H9 (cell line): ENCODE measurements at regions not wholly inside any gene's neighbourhood (a gene's known extent, or its start where the extent isn't known, plus 50 kb on each side); places are given as distances from the start of the nearest gene placed in this dataset.

ENCODE experiments used
- DNase-seq: peaks from one replicate; pipeline ENCODE4 v3.0.0-alpha.2; 2017
- H2AFZ ChIP-seq: one replicate; pipeline ENCODE4 v1.6.1; 2013; ENCODE audit warnings: mild to moderate bottlenecking, low read length, control low read depth, moderate library complexity
- H2AK5ac ChIP-seq: 2 replicates; pipeline ENCODE4 v1.6.1; 2013; ENCODE audit warnings: low read length, control low read depth, mixed read lengths; ENCODE audit not compliant: insufficient read length
- H2BK120ac ChIP-seq: one replicate; pipeline ENCODE4 v1.6.1; 2013; ENCODE audit warnings: low read depth, mild to moderate bottlenecking, low read length, control low read depth, inconsistent platforms; ENCODE audit not compliant: poor library complexity, severe bottlenecking
- H2BK12ac ChIP-seq: 2 replicates; pipeline ENCODE4 v1.6.1; 2013; ENCODE audit warnings: low read length, control low read depth, mixed read lengths, low read depth; ENCODE audit not compliant: insufficient read length
- H2BK15ac ChIP-seq: 2 replicates; pipeline ENCODE4 v1.6.1; 2013; ENCODE audit warnings: low read depth, low read length, control low read depth
- H2BK20ac ChIP-seq: one replicate; pipeline ENCODE4 v1.6.1; 2013; ENCODE audit warnings: low read depth, mild to moderate bottlenecking, low read length, control low read depth, inconsistent platforms; ENCODE audit not compliant: poor library complexity, severe bottlenecking
- H2BK5ac ChIP-seq: 2 replicates; pipeline ENCODE4 v1.6.1; 2013; ENCODE audit warnings: low read length, control low read depth, mixed read lengths; ENCODE audit not compliant: insufficient read length
- H3K14ac ChIP-seq: 2 replicates; pipeline ENCODE4 v1.6.1; 2013; ENCODE audit warnings: low read length, control low read depth; ENCODE audit not compliant: insufficient read depth
- H3K18ac ChIP-seq: 2 replicates; pipeline ENCODE4 v1.6.1; 2013; ENCODE audit warnings: low read depth, mild to moderate bottlenecking, mixed read lengths, low read length, control low read depth; ENCODE audit not compliant: insufficient read length
- H3K23ac ChIP-seq: 2 replicates; pipeline ENCODE4 v1.6.1; 2013; ENCODE audit warnings: low read length, control low read depth, mixed read lengths, low read depth; ENCODE audit not compliant: insufficient read length
- H3K23me2 ChIP-seq: 2 replicates; pipeline ENCODE4 v1.6.1; 2013; ENCODE audit warnings: low read depth, mild to moderate bottlenecking, mixed read lengths, low read length, control low read depth; ENCODE audit not compliant: insufficient read length, poor library complexity, severe bottlenecking
- H3K27ac ChIP-seq: 2 replicates; pipeline ENCODE4 v1.5.1; 2013; ENCODE audit warnings: low read length, control low read depth, mixed read lengths, low read depth; ENCODE audit not compliant: insufficient read length
- H3K27me3 ChIP-seq: 2 replicates; pipeline ENCODE4 v1.6.1; 2013; ENCODE audit warnings: low read length, control low read depth, inconsistent platforms; ENCODE audit not compliant: insufficient read depth
- H3K4ac ChIP-seq: 2 replicates; pipeline ENCODE4 v1.6.1; 2013; ENCODE audit warnings: low read depth, mild to moderate bottlenecking, control low read depth, inconsistent platforms, low read length, moderate library complexity
- H3K4me1 ChIP-seq: 2 replicates; pipeline ENCODE4 v1.6.1; 2013; ENCODE audit warnings: low read length, control low read depth, inconsistent platforms; ENCODE audit not compliant: insufficient read depth
- H3K4me2 ChIP-seq: 2 replicates; pipeline ENCODE4 v1.6.1; 2013; ENCODE audit warnings: low read length, control low read depth, mixed read lengths; ENCODE audit not compliant: insufficient read length, insufficient read depth
- H3K56ac ChIP-seq: 2 replicates; pipeline ENCODE4 v1.6.1; 2013; ENCODE audit warnings: low read depth, mild to moderate bottlenecking, mixed read lengths, low read length, control low read depth; ENCODE audit not compliant: insufficient read length
- H3K79me1 ChIP-seq: 2 replicates; pipeline ENCODE4 v1.6.1; 2013; ENCODE audit warnings: low read depth, mild to moderate bottlenecking, moderate library complexity, low read length, control low read depth, inconsistent platforms; ENCODE audit not compliant: insufficient read depth, poor library complexity, severe bottlenecking
- H3K79me2 ChIP-seq: 2 replicates; pipeline ENCODE4 v1.6.1; 2013; ENCODE audit warnings: low read length, control low read depth, inconsistent platforms; ENCODE audit not compliant: insufficient read depth
- H3K9ac ChIP-seq: 2 replicates; pipeline ENCODE4 v1.6.1; 2013; ENCODE audit warnings: low read length, control low read depth, mixed read lengths; ENCODE audit not compliant: insufficient read length; ENCODE audit errors: extremely low read depth
- H3K9me3 ChIP-seq: one replicate; pipeline ENCODE4 v1.6.1; 2013; ENCODE audit warnings: low read depth, low read length, inconsistent platforms; ENCODE audit not compliant: control insufficient read depth
- H3T11ph ChIP-seq: one replicate; pipeline ENCODE4 v1.6.1; 2013; ENCODE audit warnings: mild to moderate bottlenecking, low read length, control low read depth, inconsistent platforms
- H4K20me1 ChIP-seq: one replicate; pipeline ENCODE4 v1.6.1; 2013; ENCODE audit not compliant: control insufficient read depth, insufficient read length, insufficient read depth
- H4K5ac ChIP-seq: 2 replicates; pipeline ENCODE4 v1.6.1; 2013; ENCODE audit warnings: low read depth, mild to moderate bottlenecking, mixed read lengths, low read length, control low read depth; ENCODE audit not compliant: insufficient read length
- H4K8ac ChIP-seq: replicated peaks from 2 replicates; pipeline ENCODE4 v1.6.1; 2013; ENCODE audit warnings: low read length, control low read depth, mixed read lengths, low read depth; ENCODE audit not compliant: insufficient read length
- H4K91ac ChIP-seq: 2 replicates; pipeline ENCODE4 v1.6.1; 2013; ENCODE audit warnings: low read depth, mild to moderate bottlenecking, moderate library complexity, mixed read lengths, low read length, control low read depth; ENCODE audit not compliant: insufficient read length
- H3K27ac Mint-ChIP-seq, 3 experiments: 2 replicates in 2 of 3; 3 replicates in 1 of 3; pipeline ENCODE4 v1.8.0; 2020 to 2021; ENCODE audit warnings: mixed read lengths in 3 of 3, mild to moderate bottlenecking in 1 of 3, moderate library complexity in 1 of 3
- H3K27me3 Mint-ChIP-seq: 2 replicates; pipeline ENCODE4 v1.8.0; 2021; ENCODE audit warnings: low read depth, mild to moderate bottlenecking, moderate library complexity, mixed read lengths
- H3K36me3 Mint-ChIP-seq, 3 experiments: 2 replicates in 2 of 3; 3 replicates in 1 of 3; pipeline ENCODE4 v1.8.0; 2020 to 2021; ENCODE audit warnings: low read depth in 3 of 3, mixed read lengths in 3 of 3; ENCODE audit not compliant: insufficient read depth in 1 of 3
- H3K4me1 Mint-ChIP-seq, 2 experiments: 2 replicates each; pipeline ENCODE4 v1.8.0; 2020; ENCODE audit warnings: mixed read lengths in 2 of 2
- H3K4me3 Mint-ChIP-seq, 2 experiments: 2 replicates in 1 of 2; 3 replicates in 1 of 2; pipeline ENCODE4 v1.8.0; 2020 to 2021; ENCODE audit warnings: mild to moderate bottlenecking in 2 of 2, mixed read lengths in 2 of 2, moderate library complexity in 1 of 2
- H3K9me3 Mint-ChIP-seq, 2 experiments: 2 replicates in 1 of 2; 3 replicates in 1 of 2; pipeline ENCODE4 v1.8.0; 2020; ENCODE audit warnings: mild to moderate bottlenecking in 2 of 2, mixed read lengths in 2 of 2, moderate library complexity in 1 of 2
- WGBS: extraction: QIAGEN DNeasy Blood & Tissue Kit; methylation state at CpG from one replicate; pipeline ENCODE4 v1.1.7; 2013; ENCODE audit warnings: missing lambda C conversion rate, low lambda C conversion rate, mixed read lengths; ENCODE audit not compliant: insufficient read length; ENCODE audit errors: extremely low coverage; 5-methylcytosine and 5-hydroxymethylcytosine counted together
- TF ChIP-seq, protein P1 (sequence below): fragments of 200-600 bp; sonication (generic); conservative IDR thresholded peaks from 3 replicates; pipeline ENCODE4 v1.8.0; 2021; ENCODE audit warnings: antibody characterized with exemption, mild to moderate bottlenecking

DNA sequence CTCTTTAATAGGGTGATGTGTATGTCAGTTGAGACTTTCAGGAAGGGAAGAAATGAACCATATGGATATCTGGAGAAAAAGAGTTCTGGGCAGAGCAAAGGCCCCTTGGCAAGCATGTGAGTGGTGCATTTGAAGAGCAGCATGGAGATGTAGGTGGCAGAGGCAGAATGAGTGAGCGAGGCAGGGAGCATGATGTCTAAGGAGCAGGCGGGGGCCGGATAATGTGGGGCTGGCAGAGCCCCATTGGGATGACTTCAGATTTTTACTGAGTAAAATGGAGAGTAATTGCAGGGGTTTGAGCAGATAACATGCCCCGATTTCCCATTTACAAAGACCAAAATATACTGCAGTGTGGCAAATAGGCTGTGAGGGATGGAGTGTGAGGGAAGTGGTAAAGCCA is 52.9 kb upstream of the PLCL2 start:
- Histone ChIP-seq H2BK12ac (no peak overlapping the region), H4K91ac (no peak overlapping the region), H3K79me2 (no peaks in the 10 kb centered on the region), H2AK5ac (no peak overlapping the region), H2BK20ac (no peak overlapping the region), H3K23ac (no peak overlapping the region), H2AFZ (no peak overlapping the region), H3K27me3 (no peaks in the 10 kb centered on the region), H4K8ac (no peak overlapping the region), H3K18ac (no peak overlapping the region), H3K27ac (no peak overlapping the region), H4K20me1 (no peaks in the 10 kb centered on the region), H3K23me2 (no peaks in the 10 kb centered on the region), H4K5ac (no peak overlapping the region), H3K9ac (no peak overlapping the region), H3K14ac (no peak overlapping the region), H3K4ac (no peak overlapping the region), H3T11ph (no peak overlapping the region), H2BK120ac (no peak overlapping the region), H3K79me1 (no peaks in the 10 kb centered on the region), H3K9me3 (no peaks in the 10 kb centered on the region), H3K56ac (no peak overlapping the region), H2BK5ac (no peak overlapping the region), H3K4me1 (no peaks in the 10 kb centered on the region), H2BK15ac (no peak overlapping the region), H3K4me2 (no peak overlapping the region)
- DNase-seq, result no peak
- peaks cover 11 to 26% of the 10 kb centered on the region in 2 experiments for H3K4me1 Mint-ChIP-seq
- no peak overlapping the region for H3K4me3 Mint-ChIP-seq
- H3K27ac Mint-ChIP-seq, result no peak overlapping the region
- no peaks in the 10 kb centered on the region for H3K9me3 Mint-ChIP-seq
- H3K27me3 Mint-ChIP-seq, result no peaks in the 10 kb centered on the region
- H3K36me3 Mint-ChIP-seq, result peaks cover 0 to 5% (median 0%) of the 10 kb centered on the region in 3 experiments; a peak in 3 of 7 replicates
- TF ChIP-seq, protein P1, sequence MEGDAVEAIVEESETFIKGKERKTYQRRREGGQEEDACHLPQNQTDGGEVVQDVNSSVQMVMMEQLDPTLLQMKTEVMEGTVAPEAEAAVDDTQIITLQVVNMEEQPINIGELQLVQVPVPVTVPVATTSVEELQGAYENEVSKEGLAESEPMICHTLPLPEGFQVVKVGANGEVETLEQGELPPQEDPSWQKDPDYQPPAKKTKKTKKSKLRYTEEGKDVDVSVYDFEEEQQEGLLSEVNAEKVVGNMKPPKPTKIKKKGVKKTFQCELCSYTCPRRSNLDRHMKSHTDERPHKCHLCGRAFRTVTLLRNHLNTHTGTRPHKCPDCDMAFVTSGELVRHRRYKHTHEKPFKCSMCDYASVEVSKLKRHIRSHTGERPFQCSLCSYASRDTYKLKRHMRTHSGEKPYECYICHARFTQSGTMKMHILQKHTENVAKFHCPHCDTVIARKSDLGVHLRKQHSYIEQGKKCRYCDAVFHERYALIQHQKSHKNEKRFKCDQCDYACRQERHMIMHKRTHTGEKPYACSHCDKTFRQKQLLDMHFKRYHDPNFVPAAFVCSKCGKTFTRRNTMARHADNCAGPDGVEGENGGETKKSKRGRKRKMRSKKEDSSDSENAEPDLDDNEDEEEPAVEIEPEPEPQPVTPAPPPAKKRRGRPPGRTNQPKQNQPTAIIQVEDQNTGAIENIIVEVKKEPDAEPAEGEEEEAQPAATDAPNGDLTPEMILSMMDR, result no peak
- WGBS, result no CpG with 5 or more reads among the region's 4 CpGs
